Hepatocyte (in vitro differentiated cells): ENCODE measurements at regions not wholly inside any gene's neighbourhood (a gene's known extent, or its start where the extent isn't known, plus 50 kb on each side); places are given as distances from the start of the nearest gene placed in this dataset.

Source experiments
- DNase-seq: peaks from one replicate; pipeline ENCODE4 v3.0.0-alpha.2; 2016; ENCODE audit warnings: low spot score
- H2AFZ ChIP-seq: fragments of 200-600 bp; sonication (generic); 2 replicates; pipeline ENCODE4 v1.6.0; 2016; ENCODE audit warnings: antibody characterized with exemption, mild to moderate bottlenecking
- H3K27ac ChIP-seq: fragments of 200-600 bp; sonication (generic); 2 replicates; pipeline ENCODE4 v1.5.1; 2016; ENCODE audit warnings: mild to moderate bottlenecking
- H3K27me3 ChIP-seq: fragments of 200-600 bp; sonication (generic); 2 replicates; pipeline ENCODE4 v1.6.1; 2016
- H3K36me3 ChIP-seq: fragments of 200-600 bp; sonication (generic); replicated peaks from 2 replicates; pipeline ENCODE4 v1.5.1; 2016; ENCODE audit warnings: low read depth; ENCODE audit not compliant: insufficient read depth
- H3K4me1 ChIP-seq: fragments of 200-600 bp; sonication (generic); 2 replicates; pipeline ENCODE4 v1.5.1; 2016; ENCODE audit warnings: mild to moderate bottlenecking, moderate library complexity; ENCODE audit not compliant: insufficient read depth
- H3K4me2 ChIP-seq: fragments of 200-600 bp; sonication (generic); 2 replicates; pipeline ENCODE4 v1.6.0; 2016
- H3K4me3 ChIP-seq: fragments of 200-600 bp; sonication (generic); 2 replicates; pipeline ENCODE4 v1.5.1; 2016; ENCODE audit warnings: mild to moderate bottlenecking
- H3K79me2 ChIP-seq: fragments of 200-600 bp; sonication (generic); 2 replicates; pipeline ENCODE4 v1.6.0; 2017; ENCODE audit warnings: mild to moderate bottlenecking
- H3K9me2 ChIP-seq: fragments of 200-600 bp; sonication (generic); replicated peaks from 2 replicates; pipeline ENCODE4 v1.6.0; 2017; ENCODE audit warnings: mild to moderate bottlenecking; ENCODE audit not compliant: insufficient read depth
- H3K9me3 ChIP-seq: fragments of 200-600 bp; sonication (generic); 2 replicates; pipeline ENCODE4 v1.5.1; 2016; ENCODE audit warnings: low read depth, mild to moderate bottlenecking
- H4K20me1 ChIP-seq: fragments of 200-600 bp; sonication (generic); 2 replicates; pipeline ENCODE4 v1.6.0; 2016; ENCODE audit warnings: mild to moderate bottlenecking; ENCODE audit not compliant: insufficient read depth, poor library complexity, severe bottlenecking
- CTCF ChIP-seq: fragments of 200-600 bp; sonication (generic); IDR thresholded peaks from 2 replicates; pipeline ENCODE4 v1.5.1; 2016; ENCODE audit warnings: antibody characterized with exemption, mild to moderate bottlenecking; ENCODE audit not compliant: poor library complexity
- EZH2 ChIP-seq: fragments of 200-600 bp; sonication (generic); IDR thresholded peaks from 2 replicates; pipeline ENCODE4 v1.6.1; 2016; ENCODE audit warnings: antibody characterized with exemption, mild to moderate bottlenecking, borderline replicate concordance
- EZH2phosphoT487 ChIP-seq: fragments of 200-600 bp; sonication (generic); IDR thresholded peaks from one replicate; pipeline ENCODE4 v1.6.1; 2018; ENCODE audit warnings: antibody characterized with exemption, mild to moderate bottlenecking, low read depth, moderate library complexity; ENCODE audit not compliant: unreplicated experiment, severe bottlenecking
- WGBS: methylation state at CpG from one replicate; pipeline ENCODE4 v1.1.6; 2016; ENCODE audit warnings: low lambda C conversion rate; ENCODE audit errors: missing lambda C conversion rate; 5-methylcytosine and 5-hydroxymethylcytosine counted together

- Histone ChIP-seq H3K27ac (no peak overlapping the region), H3K4me2 (no peak overlapping the region), H3K79me2 (no peaks in the 10 kb centered on the region), H2AFZ (no peak overlapping the region), H3K9me3 (no peaks in the 10 kb centered on the region), H3K4me3 (no peak overlapping the region), H3K9me2 (no peaks in the 10 kb centered on the region), H3K27me3 (no peaks in the 10 kb centered on the region), H3K36me3 (no peaks in the 10 kb centered on the region), H3K4me1 (no peaks in the 10 kb centered on the region), H4K20me1 (no peaks in the 10 kb centered on the region)
- DNase-seq, result no peak
- 57% methylated on average over 4 of the region's 4 CpGs for WGBS
- no peak for TF ChIP-seq EZH2
- TF ChIP-seq CTCF, result no peak
- no peak for TF ChIP-seq EZH2phosphoT487
Measured at GRCh38 chr1:55980582-55980981, 598.8 kb downstream of the PLPP3 start.

GRCh38 chr1:55974714-55975441, 604.5 kb downstream of the PLPP3 start:
- Histone ChIP-seq H3K4me3 (no peak overlapping the region), H3K36me3 (no peaks in the 10 kb centered on the region), H4K20me1 (no peaks in the 10 kb centered on the region), H3K27me3 (no peaks in the 10 kb centered on the region), H3K4me2 (no peak overlapping the region), H3K9me3 (no peaks in the 10 kb centered on the region), H3K9me2 (no peaks in the 10 kb centered on the region), H3K79me2 (no peaks in the 10 kb centered on the region), H3K4me1 (no peaks in the 10 kb centered on the region), H2AFZ (no peak overlapping the region), H3K27ac (peak overlapping the region; percentile 4)
- no peak for TF ChIP-seq EZH2
- no peak for TF ChIP-seq EZH2phosphoT487
- TF ChIP-seq CTCF, result no peak
- no peak for DNase-seq
- WGBS, result 40% methylated on average over 1 of the region's 1 CpG

- H3K4me1 ChIP-seq, result no peaks in the 10 kb centered on the region
- no peak overlapping the region for H3K4me2 ChIP-seq
- H3K36me3 ChIP-seq, result no peaks in the 10 kb centered on the region
- TF ChIP-seq EZH2 (no peak), CTCF (no peak), EZH2phosphoT487 (no peak)
- H3K27me3 ChIP-seq, result no peaks in the 10 kb centered on the region
- H3K9me2 ChIP-seq, result no peaks in the 10 kb centered on the region
- no peak overlapping the region for H2AFZ ChIP-seq
- H3K27ac ChIP-seq, result no peak overlapping the region
- no peak overlapping the region for H3K4me3 ChIP-seq
- no peaks in the 10 kb centered on the region for H3K9me3 ChIP-seq
- no peaks in the 10 kb centered on the region for H3K79me2 ChIP-seq
- no peak for DNase-seq
- no peaks in the 10 kb centered on the region for H4K20me1 ChIP-seq
Measured at GRCh38 chr1:55970526-55971110, 608.7 kb downstream of the PLPP3 start.
